ENCODE measurements at regions not wholly inside any gene's neighbourhood (a gene's known extent, or its start where the extent isn't known, plus 50 kb on each side); places are given as distances from the start of the nearest gene placed in this dataset.

GRCh38 chr5:29214839-29215238 is 1978.6 kb upstream of the CDH6 start:
- Histone ChIP-seq H3K27me3 (no peaks in the 10 kb centered on the region), H3K27ac (replicated peaks in 1 of 4) (no peak overlapping the region), H3K9me3 (no peaks in the 10 kb centered on the region), H3K4me3 (no peak overlapping the region), H3K4me1 (no peaks in the 10 kb centered on the region), H3K36me3 (no peaks in the 10 kb centered on the region)
- WGBS = 85% methylated on average over 1 of the region's 1 CpG
- no peak for TF ChIP-seq POLR2AphosphoS5 (IDR thresholded peaks at IDR 0.05)
- TF ChIP-seq EP300 (IDR thresholded peaks at IDR 0.05) = no peak
- no peak for TF ChIP-seq POLR2A (IDR thresholded peaks at IDR 0.05; ENCODE audit: low read depth)
- TF ChIP-seq CTCF (IDR thresholded peaks at IDR 0.05) = no peak
- intact Hi-C loops (cut with DNase I) = no loop called here
- no peak for DNase-seq (ENCODE audit: extremely low spot score)

DNA sequence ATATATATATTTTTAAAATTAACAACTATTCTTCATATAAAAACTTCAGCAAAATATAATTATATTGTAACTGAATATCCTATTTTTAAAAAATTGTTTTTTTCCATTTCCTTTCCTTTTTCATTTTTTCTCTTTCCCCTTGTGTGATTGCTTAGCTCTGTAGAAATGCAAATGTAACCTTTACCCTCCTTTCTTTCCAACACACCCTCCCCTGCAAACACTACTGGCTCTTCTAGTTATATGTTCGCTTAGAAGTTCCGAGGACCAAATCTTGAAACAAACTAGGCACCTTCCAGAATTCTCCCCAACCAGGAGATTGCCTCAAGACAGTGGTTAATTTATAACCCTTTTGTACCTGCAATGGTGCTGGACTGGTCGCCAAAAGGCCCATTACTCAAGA is 1980.0 kb upstream of the CDH6 start:
- no peak for TF ChIP-seq POLR2AphosphoS5 (IDR thresholded peaks at IDR 0.05)
- no peak for TF ChIP-seq EP300 (IDR thresholded peaks at IDR 0.05)
- TF ChIP-seq POLR2A (IDR thresholded peaks at IDR 0.05; ENCODE audit: low read depth) = no peak
- no peak for TF ChIP-seq CTCF (IDR thresholded peaks at IDR 0.05)
- DNase-seq (ENCODE audit: extremely low spot score) = no peak
- Histone ChIP-seq H3K27ac (replicated peaks in 1 of 4) (no peak overlapping the region), H3K4me1 (no peaks in the 10 kb centered on the region), H3K27me3 (no peaks in the 10 kb centered on the region), H3K4me3 (no peak overlapping the region), H3K36me3 (no peaks in the 10 kb centered on the region), H3K9me3 (no peaks in the 10 kb centered on the region)
- intact Hi-C loops (cut with DNase I) = no loop called here
- WGBS = 79% methylated on average over 3 of the region's 3 CpGs

GRCh38 chr5:29208024-29208423 is 1985.5 kb upstream of the CDH6 start:
- Histone ChIP-seq H3K36me3 (no peaks in the 10 kb centered on the region), H3K27ac (replicated peaks in 1 of 4) (no peak overlapping the region), H3K4me3 (no peak overlapping the region), H3K9me3 (no peaks in the 10 kb centered on the region), H3K4me1 (no peaks in the 10 kb centered on the region), H3K27me3 (no peaks in the 10 kb centered on the region)
- intact Hi-C loops (cut with DNase I) = no loop called here
- TF ChIP-seq EP300 (IDR thresholded peaks at IDR 0.05) = no peak
- no peak for TF ChIP-seq POLR2AphosphoS5 (IDR thresholded peaks at IDR 0.05)
- no peak for TF ChIP-seq POLR2A (IDR thresholded peaks at IDR 0.05; ENCODE audit: low read depth)
- TF ChIP-seq CTCF (IDR thresholded peaks at IDR 0.05) = no peak
- DNase-seq (ENCODE audit: extremely low spot score) = no peak

GRCh38 chr5:29203049-29203448 is 1990.4 kb upstream of the CDH6 start:
- no peak for DNase-seq (ENCODE audit: extremely low spot score)
- TF ChIP-seq POLR2A (IDR thresholded peaks at IDR 0.05; ENCODE audit: low read depth) (no peak), POLR2AphosphoS5 (IDR thresholded peaks at IDR 0.05) (no peak), EP300 (IDR thresholded peaks at IDR 0.05) (no peak), CTCF (IDR thresholded peaks at IDR 0.05) (no peak)
- Histone ChIP-seq H3K9me3 (no peaks in the 10 kb centered on the region), H3K27me3 (no peaks in the 10 kb centered on the region), H3K36me3 (no peaks in the 10 kb centered on the region), H3K27ac (replicated peaks in 1 of 4) (no peak overlapping the region), H3K4me3 (no peak overlapping the region), H3K4me1 (no peaks in the 10 kb centered on the region)
- intact Hi-C loops (cut with DNase I) = no loop called here

DNA sequence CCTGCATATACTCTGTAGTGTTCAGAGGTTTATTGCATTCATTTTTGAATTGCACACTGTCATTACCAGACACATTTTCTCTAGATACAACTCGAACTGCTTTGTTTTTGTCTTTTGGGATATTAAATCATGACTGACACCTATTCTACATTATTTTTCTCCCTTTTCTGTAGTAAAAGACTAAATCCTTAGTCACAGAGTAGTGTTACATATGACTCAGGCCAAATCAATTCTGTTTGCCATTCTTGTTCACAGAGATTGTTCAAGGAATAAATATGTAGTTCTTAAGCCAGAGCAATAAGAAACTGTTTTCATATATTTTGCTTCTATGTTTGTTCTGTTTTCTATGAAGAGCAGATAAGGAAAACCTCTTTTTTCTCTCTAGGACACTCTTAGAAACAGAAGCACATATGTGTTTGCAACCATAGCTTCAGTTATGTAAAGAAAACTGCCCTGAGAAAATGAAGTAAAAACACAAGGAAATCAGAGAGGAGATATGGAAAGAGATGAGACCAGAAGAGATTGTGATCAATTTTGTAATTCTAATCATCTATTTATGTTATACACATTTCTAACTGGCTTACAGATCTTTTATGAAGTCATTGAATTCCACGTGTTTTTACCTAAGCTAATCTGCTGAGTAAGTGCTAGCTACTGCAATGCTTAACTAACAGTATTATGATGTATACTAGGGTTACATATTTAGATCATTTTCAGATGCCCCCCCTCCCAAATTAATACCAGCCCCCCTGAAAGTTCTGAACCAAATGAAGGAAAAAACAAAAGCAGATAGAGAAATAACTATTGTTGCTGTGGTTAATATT is 1995.6 kb upstream of the CDH6 start:
- no peaks in the 10 kb centered on the region for H3K36me3 ChIP-seq
- intact Hi-C loops (cut with DNase I) = no loop called here
- 54% methylated on average over 2 of the region's 2 CpGs for WGBS
- TF ChIP-seq CTCF (IDR thresholded peaks at IDR 0.05) = no peak
- no peak for TF ChIP-seq POLR2A (IDR thresholded peaks at IDR 0.05; ENCODE audit: low read depth)
- no peak for TF ChIP-seq EP300 (IDR thresholded peaks at IDR 0.05)
- no peak for TF ChIP-seq POLR2AphosphoS5 (IDR thresholded peaks at IDR 0.05)
- no peak for DNase-seq (ENCODE audit: extremely low spot score)
- H3K4me3 ChIP-seq = no peak overlapping the region
- H3K4me1 ChIP-seq = no peaks in the 10 kb centered on the region
- no peaks in the 10 kb centered on the region for H3K27me3 ChIP-seq
- H3K27ac ChIP-seq (replicated peaks in 1 of 4) = no peak overlapping the region
- H3K9me3 ChIP-seq = no peaks in the 10 kb centered on the region
